ENCODE measurements at regions not wholly inside any gene's neighbourhood (a gene's known extent, or its start where the extent isn't known, plus 50 kb on each side); places are given as distances from the start of the nearest gene placed in this dataset.

- TF ChIP-seq CTCF (IDR thresholded peaks at IDR 0.05; ENCODE audit: low read depth, low read length, poor library complexity, severe bottlenecking) (no peak), EZH2phosphoT487 (IDR thresholded peaks at IDR 0.05; ENCODE audit: borderline replicate concordance, low read length) (no peak)
Observed at GRCh38 chr12:38144601-38145436, 171.8 kb upstream of the ALG10B start.
